GM21528 (cell line): ENCODE measurements at regions not wholly inside any gene's neighbourhood (a gene's known extent, or its start where the extent isn't known, plus 50 kb on each side); places are given as distances from the start of the nearest gene placed in this dataset.
"Not testable (repeated sequence)": the region's sequence is repeated elsewhere in the genome, so short reads cannot be mapped to it uniquely, and the experiment has no call there.

Experiments
- ATAC-seq: cut with Tn5 transposase; IDR thresholded peaks from one replicate; pipeline ENCODE4 v1.9.1; 2021; ENCODE audit warnings: mild to moderate bottlenecking, moderate library complexity; ENCODE audit not compliant: unreplicated experiment, low FRiP score

DNA sequence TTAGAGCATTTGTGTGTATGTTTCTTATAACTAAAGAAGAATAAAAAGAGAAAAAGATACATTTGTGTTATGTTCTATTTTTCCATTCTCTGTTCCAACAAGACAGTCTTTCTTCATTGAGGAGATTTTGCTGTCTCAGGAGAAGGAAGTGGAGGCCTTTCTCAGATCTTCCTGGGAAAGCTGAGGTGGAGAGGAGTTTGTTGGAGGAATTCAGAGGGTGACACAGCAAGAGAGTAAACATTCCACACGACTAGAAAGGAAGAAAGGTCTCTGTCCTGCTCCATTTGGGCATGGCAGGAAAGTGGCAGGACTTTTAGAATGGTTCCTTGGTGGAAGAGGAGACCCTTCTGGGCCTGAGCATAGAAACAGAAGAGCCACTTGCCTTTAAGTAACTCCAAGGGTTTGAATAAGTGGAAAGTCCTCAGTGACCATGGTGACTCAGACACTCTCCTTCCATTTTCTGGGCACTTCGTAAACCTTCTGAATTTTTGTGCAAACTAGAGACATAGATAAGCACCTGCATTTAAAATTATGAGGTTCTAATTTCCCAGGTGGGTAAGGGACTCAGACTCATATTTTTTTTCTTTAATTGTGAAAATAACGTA is 52.3 kb upstream of the COL5A2 start:
- ATAC-seq: no peak

DNA sequence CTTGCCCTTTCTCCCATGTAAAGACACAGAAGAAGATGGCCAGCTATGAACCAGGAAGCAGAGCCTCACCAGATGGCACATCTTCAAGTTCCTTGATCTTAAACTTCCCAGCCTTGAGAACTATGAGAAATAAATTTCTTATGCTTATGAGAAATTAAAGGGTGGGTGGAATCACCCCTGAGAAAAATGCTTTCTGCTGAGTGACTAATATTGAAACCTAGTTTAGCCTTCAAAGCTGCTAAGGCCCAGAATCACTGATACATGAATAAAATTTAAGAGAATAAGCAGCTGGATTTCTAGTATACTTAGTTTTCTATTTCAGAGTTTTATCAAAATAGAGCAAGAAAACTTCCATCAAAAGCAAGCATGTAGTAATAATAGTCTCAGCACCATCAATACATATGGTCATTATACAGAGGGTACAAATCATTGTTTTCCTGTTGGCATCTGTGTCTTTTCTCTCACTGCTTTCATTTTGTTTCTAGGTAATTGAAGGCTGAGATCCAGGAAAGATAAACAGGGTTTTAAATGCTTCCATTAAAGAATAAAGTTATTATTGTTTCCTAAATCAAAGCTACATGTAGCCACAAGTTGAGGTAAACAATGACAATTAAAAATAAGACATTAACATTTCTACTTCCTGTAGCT is 53.3 kb upstream of the COL5A2 start:
- ATAC-seq: peak; percentile 81

DNA sequence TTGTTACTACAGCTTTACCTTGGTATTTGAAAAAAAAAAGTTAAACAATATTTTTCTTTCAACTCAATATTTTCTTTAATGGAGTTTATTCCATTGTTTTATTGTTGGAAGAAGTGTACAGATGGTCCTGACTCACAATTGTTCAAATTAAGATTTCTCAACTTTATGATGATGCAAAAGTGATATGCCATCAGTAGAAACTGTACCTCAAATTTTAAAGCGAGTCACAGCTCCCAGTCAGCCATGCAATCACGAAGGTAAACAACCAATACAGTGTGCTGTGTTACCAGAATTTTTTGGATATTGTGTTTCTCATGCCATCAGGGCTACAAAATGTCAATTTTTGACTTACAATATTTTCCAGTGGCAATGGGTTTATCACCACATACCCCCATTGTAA is 54.0 kb upstream of the COL5A2 start:
- ATAC-seq: no peak

DNA sequence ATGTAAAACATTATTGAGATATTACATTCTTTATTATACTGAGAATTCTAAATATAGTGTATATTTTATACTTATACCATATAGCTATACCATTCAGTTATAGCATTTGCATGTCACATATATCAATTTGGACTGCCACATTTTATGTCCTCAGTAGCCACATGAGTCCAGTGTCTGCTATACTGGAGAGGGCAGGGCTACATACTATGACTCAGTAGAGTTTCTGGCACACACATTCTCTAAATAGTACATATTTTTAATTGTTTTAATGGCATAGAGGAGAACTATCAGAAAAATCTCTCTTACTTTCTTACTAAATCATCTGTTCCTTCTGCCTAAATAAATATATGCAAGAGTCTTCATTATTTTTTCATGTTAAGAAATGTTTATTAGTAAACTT is 55.4 kb upstream of the COL5A2 start:
- ATAC-seq: no peak

DNA sequence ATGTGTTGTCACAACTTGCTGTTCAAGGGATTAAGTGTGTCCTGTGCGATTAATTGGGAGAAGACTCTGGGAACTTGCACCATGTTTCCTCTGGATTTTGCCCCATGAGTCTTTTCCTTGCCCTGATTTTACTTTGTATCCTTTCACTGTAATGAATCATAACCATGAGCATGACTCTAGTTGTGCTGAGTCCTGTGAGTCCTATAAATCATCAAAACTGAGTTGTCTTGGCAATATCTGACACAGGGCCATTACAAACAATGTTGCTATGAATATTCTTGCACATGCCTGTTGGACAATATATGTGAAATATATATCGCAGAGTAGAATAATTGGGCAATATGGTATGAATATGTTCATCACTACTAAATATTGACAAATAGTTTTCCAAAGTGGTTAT is 56.5 kb upstream of the COL5A2 start:
- no peak for ATAC-seq

DNA sequence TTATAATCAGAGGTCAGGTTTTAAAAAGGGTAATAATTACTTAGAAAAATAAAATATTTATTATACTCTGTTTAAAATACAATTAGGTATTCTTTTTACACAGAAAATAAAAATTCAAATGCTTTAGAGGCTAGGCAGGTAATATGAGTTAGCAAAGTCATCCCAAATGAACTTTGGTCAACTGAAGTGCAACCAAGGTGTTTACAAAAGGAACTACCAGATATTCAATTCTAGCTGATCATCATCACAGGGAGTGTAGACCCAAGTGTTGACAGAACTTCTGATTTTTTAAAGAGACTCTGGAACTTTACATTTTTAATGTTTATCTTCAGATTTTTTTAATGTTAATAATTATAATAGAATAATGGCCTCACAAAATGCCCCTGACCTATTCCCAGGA is 59.3 kb upstream of the COL5A2 start:
- ATAC-seq: no peak

DNA sequence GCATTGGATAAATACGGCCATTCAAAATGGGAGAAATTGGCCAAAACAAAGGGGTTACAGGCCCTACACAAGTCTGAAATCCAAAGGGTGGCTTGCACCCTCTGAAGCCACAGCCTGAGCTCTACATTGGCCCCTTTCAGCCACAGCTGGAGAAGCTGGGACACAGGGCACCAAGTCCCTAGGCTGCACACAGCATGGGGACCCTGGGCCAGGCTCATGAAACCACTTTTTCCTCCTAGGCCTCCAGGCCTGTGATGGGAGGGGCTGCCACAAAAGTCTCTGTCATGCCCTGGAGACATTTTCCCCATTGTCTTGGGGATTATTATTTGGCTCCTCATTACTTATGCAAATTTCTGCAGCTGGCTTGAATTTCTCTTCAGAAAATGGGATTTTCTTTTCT is 64.3 kb upstream of the COL5A2 start:
- not testable (repeated sequence) for ATAC-seq

DNA sequence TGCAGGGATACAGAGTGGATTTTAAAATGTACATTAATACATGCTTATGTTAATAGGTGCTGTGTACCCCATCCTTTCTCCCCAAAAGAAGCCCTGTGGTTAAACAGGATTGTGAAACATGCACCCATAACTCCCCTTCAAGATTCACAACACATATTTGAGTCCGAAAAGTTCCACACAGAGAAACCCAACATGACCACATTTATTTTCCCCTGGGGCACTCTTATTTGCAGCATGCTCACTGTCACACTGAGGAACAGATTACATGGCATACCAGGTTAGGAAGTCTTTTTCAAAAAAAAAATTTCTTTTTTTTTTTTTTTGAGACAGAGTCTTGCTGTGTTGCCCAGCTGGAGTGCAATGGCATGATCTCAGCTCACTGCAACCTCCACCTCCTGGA is 67.7 kb upstream of the COL5A2 start:
- no peak for ATAC-seq

DNA sequence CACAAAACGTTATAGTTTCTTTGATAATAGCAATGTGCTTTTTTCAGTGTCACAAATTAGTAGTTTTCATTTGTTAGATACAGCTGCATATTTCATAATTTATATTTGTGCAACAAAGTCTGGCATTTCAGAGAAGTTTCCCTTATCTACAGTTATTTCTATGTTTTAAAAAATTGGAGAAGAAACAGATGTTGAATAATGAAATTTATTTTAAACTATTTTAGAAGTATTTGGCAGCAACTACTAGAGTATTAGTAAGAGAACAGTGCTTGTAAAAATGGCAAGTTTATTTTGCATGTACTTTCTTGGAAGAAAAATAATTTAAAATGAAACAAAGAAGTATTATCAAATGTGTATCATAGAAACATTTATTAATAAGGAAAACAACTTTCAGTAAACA is 68.6 kb upstream of the COL5A2 start:
- no peak for ATAC-seq

DNA sequence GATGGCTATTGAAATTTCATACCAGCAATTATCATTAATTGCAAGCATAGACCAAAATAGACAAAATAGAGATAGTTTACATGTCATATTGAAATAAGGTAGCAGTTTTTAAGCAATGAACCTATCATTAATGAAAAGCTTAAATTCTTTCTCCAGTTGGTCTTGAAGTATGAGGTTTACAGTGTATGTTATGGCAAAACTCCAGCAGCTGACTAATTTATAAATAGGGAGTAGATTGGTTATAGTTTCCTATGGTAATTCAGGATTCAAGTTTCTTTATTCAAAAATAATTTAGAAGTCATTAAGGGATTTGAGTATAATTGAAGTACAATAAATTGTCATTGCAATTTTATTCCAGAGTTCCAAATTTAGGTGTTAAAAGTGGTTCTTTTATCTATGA is 69.6 kb upstream of the COL5A2 start:
- ATAC-seq: no peak

DNA sequence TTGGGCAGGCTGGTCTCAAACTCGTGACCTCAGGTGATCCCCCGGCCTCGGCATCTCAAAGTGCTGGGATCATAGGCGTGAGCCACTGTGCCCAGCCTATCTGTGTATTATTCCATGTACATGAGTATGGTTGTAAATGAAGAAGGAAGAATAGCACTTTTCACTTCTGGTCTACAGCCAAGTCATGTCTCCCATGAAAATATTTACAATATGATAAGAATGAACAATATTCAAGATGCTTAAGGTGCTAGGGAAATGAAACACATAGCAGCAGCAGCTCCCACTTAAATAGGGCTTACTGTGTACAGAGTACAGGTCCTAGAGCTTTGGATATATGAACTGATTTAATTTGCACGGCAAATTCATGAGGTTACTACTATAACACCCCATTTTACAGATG is 70.3 kb upstream of the COL5A2 start:
- no peak for ATAC-seq

DNA sequence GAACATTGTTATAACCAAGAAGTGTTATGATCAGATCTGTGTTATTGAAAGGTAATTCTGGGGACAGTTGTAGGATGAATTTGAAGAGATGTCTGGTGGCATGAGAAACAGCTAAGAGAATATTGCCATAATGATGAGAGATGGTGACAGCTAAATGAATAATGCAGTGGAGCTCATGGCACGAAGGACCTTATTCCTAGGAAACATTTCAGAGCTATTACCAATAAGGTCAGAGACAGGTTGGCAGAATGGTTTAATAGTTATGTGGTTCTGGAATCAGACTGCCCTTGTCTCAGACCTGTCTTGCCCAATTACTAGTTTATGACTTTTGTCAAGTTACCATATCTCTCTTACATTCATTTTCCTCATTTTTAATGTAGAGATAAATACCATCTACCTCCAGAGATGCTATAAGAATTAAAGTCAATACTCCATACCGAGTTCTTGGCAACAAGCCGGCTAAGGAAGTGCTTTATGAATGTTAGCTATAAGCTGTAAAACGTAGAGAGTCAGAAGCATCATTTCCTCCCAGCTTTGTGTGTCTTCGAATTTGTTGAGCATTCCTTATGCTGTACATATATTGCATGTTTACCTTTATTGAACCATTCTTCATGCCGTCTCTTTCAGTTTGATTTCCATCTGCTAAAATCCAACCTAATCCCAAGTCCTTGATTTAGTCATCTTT is 73.6 kb upstream of the COL5A2 start:
- ATAC-seq: no peak

DNA sequence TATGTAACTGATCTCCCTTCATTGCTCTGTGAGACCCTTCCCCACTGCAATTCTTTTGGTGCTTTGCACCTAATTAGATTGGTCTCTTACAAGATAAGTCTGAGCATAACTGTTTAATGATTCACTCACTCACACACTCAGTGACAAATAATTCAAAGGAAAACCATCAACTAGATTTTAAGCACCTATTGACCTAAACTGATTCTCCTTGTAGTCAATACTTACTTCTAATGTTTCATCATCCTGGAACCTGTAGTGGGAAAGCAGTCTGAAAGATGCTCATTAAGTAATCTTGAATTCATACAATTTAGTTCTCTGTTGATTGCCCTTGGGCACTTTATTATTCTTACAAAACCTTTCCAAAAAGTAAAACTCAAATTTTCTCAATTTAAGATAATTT is 74.3 kb upstream of the COL5A2 start:
- ATAC-seq: no peak

DNA sequence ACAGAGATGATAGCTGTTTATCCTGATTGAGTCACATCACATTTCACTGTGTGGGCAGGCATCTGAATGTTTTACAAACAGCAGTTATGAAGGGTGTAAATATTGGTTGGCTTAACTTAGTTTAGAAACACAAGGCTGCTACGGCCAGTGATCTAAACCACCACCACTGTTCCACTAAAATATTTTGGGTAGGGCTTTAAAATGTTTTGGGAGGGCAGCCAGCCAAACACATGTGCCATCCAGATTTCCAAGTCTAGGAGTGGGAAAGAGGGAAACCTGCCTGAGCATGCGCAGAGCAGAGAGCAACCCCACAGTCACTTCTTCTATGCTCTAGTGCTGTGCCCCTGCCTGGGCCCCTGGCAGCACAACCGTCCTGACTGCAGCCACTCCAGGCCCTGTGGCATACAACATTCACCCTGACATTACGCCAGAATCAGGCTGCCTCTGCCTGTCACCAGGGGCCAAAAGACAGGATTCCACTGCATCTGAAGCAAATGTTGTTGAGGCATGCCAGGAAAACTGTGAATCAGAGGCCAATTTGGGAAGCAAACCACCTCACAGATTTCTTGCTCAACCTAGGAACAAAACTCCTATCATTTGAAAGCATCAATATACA is 74.8 kb upstream of the COL5A2 start:
- ATAC-seq: no peak

DNA sequence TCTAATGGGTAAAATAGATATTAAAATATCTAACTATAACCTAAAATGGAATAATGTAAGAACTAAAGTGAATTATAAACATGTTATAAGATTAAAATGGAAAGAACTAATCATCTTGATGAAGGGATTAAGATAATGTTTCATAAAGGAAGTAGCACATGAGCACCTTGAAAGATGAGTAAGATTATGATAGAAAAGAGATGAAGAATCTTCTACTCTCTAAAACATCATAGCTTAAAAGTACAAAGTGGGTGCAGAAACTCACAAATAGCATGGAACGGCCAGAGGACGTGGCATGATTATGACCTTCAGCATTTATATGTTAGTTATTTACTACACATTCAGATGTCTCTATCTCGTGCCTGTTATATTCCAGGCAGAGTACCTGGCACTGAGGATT is 76.2 kb upstream of the COL5A2 start:
- ATAC-seq: no peak

DNA sequence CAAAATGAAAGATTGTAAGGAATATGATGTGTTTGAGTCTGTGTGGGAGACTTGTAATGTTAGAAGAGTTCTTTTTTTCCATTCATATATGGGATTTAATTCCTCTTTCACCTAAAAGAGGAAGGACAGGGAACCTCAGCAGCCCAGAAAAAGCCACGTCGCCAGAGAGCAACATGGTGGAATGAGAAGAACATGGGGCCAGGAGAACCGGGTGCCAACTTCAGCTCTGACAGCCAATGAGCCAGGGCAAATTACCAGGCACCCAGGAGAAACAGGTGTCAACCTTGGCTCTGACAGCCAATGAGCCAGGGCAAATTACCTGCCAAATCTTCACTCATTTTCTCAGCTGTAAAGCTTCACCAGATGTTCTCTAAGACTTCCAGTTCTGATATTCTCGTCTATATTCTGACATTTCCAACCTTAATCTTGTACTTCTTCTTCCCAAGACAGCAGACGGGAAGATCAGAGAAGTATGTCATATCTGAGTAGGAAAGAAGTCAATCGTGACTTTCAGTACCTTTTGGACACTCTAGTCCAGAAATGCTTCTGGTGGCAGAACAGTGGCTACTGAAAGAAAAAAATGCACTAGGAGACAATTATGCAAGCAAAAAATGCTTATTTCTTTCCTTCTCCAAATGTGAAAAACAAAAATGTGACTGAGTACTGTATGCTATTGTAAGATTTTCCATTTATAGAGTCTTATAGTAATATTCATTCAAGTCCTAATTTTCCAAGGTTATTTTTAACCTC is 79.2 kb upstream of the COL5A2 start:
- no peak for ATAC-seq

DNA sequence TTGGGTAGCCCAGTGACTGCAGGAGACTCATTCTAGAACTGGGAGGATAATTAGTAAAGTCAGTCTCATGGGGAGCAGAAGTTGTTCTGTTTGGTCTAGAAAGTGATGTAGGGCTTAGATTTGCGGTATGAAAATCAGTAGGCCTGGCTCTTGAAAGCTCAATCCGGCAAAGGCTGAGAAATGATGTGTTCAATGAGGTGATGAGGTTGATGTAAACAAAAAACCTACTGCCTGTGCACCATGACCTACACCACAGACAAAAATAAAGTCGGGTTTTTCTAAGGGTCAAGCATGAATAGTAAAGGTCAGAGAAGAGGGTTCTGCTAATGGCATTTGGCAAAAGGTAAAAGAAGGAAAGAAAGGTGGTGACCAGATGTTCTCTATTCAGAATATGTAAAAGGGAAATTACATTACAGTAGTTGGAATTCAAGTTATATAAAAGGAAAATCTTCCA is 80.8 kb upstream of the COL5A2 start:
- no peak for ATAC-seq

DNA sequence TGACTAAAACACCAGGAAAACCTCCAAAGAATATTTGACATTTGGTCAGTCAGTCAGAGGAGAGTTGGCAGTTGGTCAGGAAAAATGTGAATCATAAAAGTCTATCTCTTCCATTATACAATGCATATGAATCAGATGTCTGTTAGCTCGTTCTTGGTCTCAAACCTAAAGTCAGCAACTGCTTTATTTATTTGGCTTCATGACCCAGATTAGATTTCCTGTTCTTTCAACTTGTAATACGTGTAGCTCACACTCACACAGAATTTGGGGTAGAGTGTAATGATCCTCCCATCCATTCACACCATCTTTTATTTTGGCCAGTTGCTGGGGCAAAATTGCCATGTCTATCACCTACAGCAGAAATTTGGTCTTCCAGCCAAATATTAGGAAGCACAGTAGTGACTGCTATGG is 81.9 kb upstream of the COL5A2 start:
- ATAC-seq: no peak

DNA sequence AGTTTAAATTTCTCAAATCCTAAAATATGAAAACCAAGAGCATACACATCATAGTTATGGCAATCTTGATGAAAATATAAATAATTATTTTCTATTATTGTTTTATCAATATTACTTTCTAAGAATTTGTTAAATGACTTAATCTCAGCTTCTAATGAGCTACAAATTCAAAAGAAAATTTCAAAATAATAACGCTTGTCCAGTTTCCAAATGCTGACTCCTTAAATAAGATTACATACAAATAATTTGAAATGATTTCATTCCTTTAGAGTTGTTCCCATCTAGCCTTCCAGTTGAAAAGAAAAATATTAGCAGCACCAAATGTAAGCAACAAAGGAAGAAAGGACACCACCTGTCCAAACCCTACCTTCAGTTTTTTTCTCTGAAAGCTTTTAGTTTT is 82.4 kb upstream of the COL5A2 start:
- no peak for ATAC-seq

DNA sequence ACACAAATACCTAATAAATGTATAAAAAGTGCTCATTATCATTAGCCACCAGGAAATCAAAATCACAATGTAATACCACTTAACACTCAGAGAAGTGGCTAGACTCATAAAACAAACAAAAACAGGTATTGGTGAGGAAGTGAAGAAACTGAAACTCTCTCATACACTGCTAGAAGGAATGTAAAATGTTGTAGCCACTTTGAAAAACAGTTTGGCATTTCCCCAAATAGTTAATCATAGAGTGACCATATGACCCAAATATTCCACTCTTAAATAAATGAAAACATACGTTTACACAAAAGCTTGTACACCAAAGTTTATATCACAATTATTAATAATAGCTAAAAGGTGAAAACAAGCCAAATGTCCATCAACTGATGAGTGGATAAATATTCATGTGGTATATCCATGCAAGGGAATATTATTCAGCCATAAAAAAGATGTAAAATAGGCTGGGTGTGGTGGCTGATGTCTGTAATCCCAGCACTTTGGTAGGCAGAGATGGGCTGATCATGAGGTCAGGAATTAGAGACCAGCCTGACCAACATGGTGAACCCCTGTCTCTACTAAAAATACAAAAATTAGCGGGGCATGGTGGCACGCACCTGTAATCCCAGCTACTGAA is 86.2 kb upstream of the COL5A2 start:
- ATAC-seq: no peak

DNA sequence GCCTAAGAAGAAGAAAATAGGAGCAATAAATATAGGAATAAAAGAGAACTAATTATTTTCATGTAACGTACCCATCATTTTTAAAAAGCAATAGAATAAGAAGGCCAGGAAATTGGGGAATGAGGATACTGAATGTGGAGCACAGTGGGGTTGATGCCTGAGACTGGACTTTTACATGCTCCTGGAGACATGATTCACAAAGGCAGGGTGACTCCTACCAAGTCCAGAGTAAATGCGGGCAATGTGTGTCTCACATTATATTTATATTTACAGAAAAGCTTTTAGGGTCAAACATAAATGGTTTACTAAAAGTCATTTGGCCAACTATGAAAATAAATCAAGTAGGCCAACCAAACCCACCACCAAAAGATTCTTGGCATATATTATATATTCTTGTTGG is 87.9 kb upstream of the COL5A2 start:
- ATAC-seq: no peak
